HTR-8/SVneo (cell line): ENCODE measurements at regions not wholly inside any gene's neighbourhood (a gene's known extent, or its start where the extent isn't known, plus 50 kb on each side); places are given as distances from the start of the nearest gene placed in this dataset.

ENCODE experiments used
- DNase-seq: peaks from one replicate; pipeline ENCODE4 v3.0.0; 2011; ENCODE audit warnings: low spot score, mixed read lengths; ENCODE audit not compliant: insufficient read length
- FAIRE-seq: peaks from 2 replicates; lab custom pipeline; 2011; peaks lifted over from hg19 to GRCh38; lab: Jason Lieb, UNC

- DNase-seq (no peak), FAIRE-seq (no peak)
These were observed 238.1 kb upstream of the AGA start for GRCh38 chr4:177680308-177680707.

- no peak for DNase-seq
- no peak for FAIRE-seq
These were observed 239.7 kb upstream of the AGA start for GRCh38 chr4:177681902-177682301.

GRCh38 chr4:177687117-177687516 lies 244.9 kb upstream of the AGA start:
- FAIRE-seq: no peak
- DNase-seq: no peak

GRCh38 chr4:177692907-177693306 lies 250.7 kb upstream of the AGA start:
- no peak for FAIRE-seq
- no peak for DNase-seq

- FAIRE-seq (no peak), DNase-seq (no peak)
These were observed 254.3 kb upstream of the AGA start for GRCh38 chr4:177696438-177696966.

GRCh38 chr4:177699365-177700213 lies 257.4 kb upstream of the AGA start:
- DNase-seq (no peak), FAIRE-seq (no peak)

- no peak for DNase-seq
- no peak for FAIRE-seq
These were observed 264.7 kb upstream of the AGA start for GRCh38 chr4:177706916-177707315.

GRCh38 chr4:177713454-177713853 lies 271.2 kb upstream of the AGA start:
- FAIRE-seq: no peak

GRCh38 chr4:177717407-177717806 lies 275.2 kb upstream of the AGA start:
- DNase-seq: no peak
- no peak for FAIRE-seq

More at GRCh38 chr4:177713454-177713853, 271.2 kb upstream of the AGA start:
- no peak for DNase-seq

GRCh38 chr4:177718514-177718913 lies 276.3 kb upstream of the AGA start:
- DNase-seq (no peak), FAIRE-seq (no peak)

- FAIRE-seq (no peak), DNase-seq (no peak)
These were observed 283.9 kb upstream of the AGA start for GRCh38 chr4:177726111-177726510.

GRCh38 chr4:177728361-177729152 lies 286.3 kb upstream of the AGA start:
- FAIRE-seq (no peak), DNase-seq (no peak)

- DNase-seq (no peak), FAIRE-seq (no peak)
These were observed 287.4 kb upstream of the AGA start for GRCh38 chr4:177729681-177730080.

- FAIRE-seq (no peak), DNase-seq (no peak)
These were observed 295.2 kb upstream of the AGA start for GRCh38 chr4:177737387-177737940.

GRCh38 chr4:177740563-177740962 lies 298.3 kb upstream of the AGA start:
- DNase-seq (peak; percentile 24), FAIRE-seq (no peak)

GRCh38 chr4:177759729-177760128 lies 317.5 kb upstream of the AGA start:
- no peak for DNase-seq
- FAIRE-seq: no peak

GRCh38 chr4:177761692-177762091 lies 319.5 kb upstream of the AGA start:
- DNase-seq (no peak), FAIRE-seq (no peak)

- DNase-seq: no peak
- no peak for FAIRE-seq
These were observed 326.9 kb upstream of the AGA start for GRCh38 chr4:177769155-177769554.

GRCh38 chr4:177770776-177771175 lies 328.5 kb upstream of the AGA start:
- peak; percentile 60 for FAIRE-seq
- DNase-seq: no peak

- FAIRE-seq (no peak), DNase-seq (no peak)
These were observed 329.4 kb upstream of the AGA start for GRCh38 chr4:177771645-177772044.

- no peak for FAIRE-seq
These were observed 336.4 kb upstream of the AGA start for GRCh38 chr4:177778623-177779022.

More at GRCh38 chr4:177778623-177779022, 336.4 kb upstream of the AGA start:
- no peak for DNase-seq
